Adrenal gland (tissue), 5 donors: ENCODE measurements at regions not wholly inside any gene's neighbourhood (a gene's known extent, or its start where the extent isn't known, plus 50 kb on each side); places are given as distances from the start of the nearest gene placed in this dataset.

Experiments
- POLR2A ChIP-seq, 2 donors: fragments of 450-650 bp; IDR thresholded peaks; one replicate each; pipeline ENCODE4 v1.6.1; 2017; ENCODE audit warnings: antibody characterized with exemption in 2 of 2, mild to moderate bottlenecking in 2 of 2, moderate library complexity in 1 of 2
- TF ChIP-seq, protein P1 (sequence below), 6 experiments: fragments of 450-650 bp in 4 of 6; fragments of 200-600 bp in 2 of 6; sonication (generic) in 1 of 6; IDR thresholded peaks; 1 replicate in 5 of 6; 2 replicates in 1 of 6; pipeline versions ENCODE4 v1.5.1 to v1.8.0; 2016 to 2021; ENCODE audit warnings: antibody characterized with exemption in 6 of 6, mild to moderate bottlenecking in 2 of 6, moderate library complexity in 1 of 6
- donor health status: DM: no; HTN: no; CAD: no.

DNA sequence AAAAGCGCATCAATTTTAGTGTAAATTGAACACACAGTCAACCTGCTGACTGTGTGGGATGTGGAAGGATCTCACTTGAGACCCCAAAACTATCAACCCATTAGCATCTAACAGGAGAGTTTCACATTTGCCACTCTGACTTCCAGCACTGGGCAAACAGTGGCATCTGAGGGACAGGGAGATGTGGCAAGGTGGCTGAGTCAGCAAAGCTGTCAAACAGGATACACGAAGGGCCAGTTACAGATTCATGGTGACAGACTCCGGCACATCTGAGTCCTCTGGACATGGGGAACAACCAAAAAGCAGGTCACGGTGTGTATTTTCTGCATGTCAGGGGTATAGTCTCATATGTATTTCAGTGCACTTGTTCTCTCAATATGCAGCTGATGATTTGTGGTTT lies 573.4 kb upstream of the PPP2R3A start:
- TF ChIP-seq, protein P1, sequence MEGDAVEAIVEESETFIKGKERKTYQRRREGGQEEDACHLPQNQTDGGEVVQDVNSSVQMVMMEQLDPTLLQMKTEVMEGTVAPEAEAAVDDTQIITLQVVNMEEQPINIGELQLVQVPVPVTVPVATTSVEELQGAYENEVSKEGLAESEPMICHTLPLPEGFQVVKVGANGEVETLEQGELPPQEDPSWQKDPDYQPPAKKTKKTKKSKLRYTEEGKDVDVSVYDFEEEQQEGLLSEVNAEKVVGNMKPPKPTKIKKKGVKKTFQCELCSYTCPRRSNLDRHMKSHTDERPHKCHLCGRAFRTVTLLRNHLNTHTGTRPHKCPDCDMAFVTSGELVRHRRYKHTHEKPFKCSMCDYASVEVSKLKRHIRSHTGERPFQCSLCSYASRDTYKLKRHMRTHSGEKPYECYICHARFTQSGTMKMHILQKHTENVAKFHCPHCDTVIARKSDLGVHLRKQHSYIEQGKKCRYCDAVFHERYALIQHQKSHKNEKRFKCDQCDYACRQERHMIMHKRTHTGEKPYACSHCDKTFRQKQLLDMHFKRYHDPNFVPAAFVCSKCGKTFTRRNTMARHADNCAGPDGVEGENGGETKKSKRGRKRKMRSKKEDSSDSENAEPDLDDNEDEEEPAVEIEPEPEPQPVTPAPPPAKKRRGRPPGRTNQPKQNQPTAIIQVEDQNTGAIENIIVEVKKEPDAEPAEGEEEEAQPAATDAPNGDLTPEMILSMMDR (IDR thresholded peaks at IDR 0.05) = no peak
- no peak for TF ChIP-seq POLR2A (IDR thresholded peaks at IDR 0.05)
